Endodermal cell (in vitro differentiated cells): ENCODE measurements at regions not wholly inside any gene's neighbourhood (a gene's known extent, or its start where the extent isn't known, plus 50 kb on each side); places are given as distances from the start of the nearest gene placed in this dataset.

Experiments
- DNase-seq: peaks from one replicate; pipeline ENCODE4 v3.0.0-alpha.2; 2017
- H3K27ac ChIP-seq: 2 replicates; pipeline ENCODE4 v1.5.1; 2013; ENCODE audit warnings: mild to moderate bottlenecking, low read depth, low read length, moderate library complexity
- H3K27me3 ChIP-seq: 2 replicates; pipeline ENCODE4 v1.6.1; 2013; ENCODE audit warnings: mild to moderate bottlenecking, low read length, moderate library complexity; ENCODE audit not compliant: insufficient read depth, control insufficient read depth, poor library complexity, severe bottlenecking
- H3K36me3 ChIP-seq: 2 replicates; pipeline ENCODE4 v1.7.0; 2013; ENCODE audit warnings: mild to moderate bottlenecking, low read length, moderate library complexity; ENCODE audit not compliant: control insufficient read depth, insufficient read depth
- H3K4me1 ChIP-seq: one replicate; pipeline ENCODE4 v1.7.0; 2013; ENCODE audit warnings: low read length; ENCODE audit not compliant: control insufficient read depth, insufficient read depth
- H3K4me3 ChIP-seq: 2 replicates; pipeline ENCODE4 v1.5.1; 2013; ENCODE audit warnings: mild to moderate bottlenecking, low read length, moderate library complexity
- H3K9ac ChIP-seq: 2 replicates; pipeline ENCODE4 v1.6.1; 2013; ENCODE audit warnings: mild to moderate bottlenecking, low read length, moderate library complexity; ENCODE audit not compliant: poor library complexity, severe bottlenecking; ENCODE audit errors: extremely low read depth
- H3K9me3 ChIP-seq: 2 replicates; pipeline ENCODE4 v1.6.1; 2013; ENCODE audit warnings: mild to moderate bottlenecking, low read length, moderate library complexity; ENCODE audit not compliant: control insufficient read depth
- H3K27ac Mint-ChIP-seq: 2 replicates; pipeline ENCODE4 v1.8.0; 2020; ENCODE audit warnings: mixed read lengths
- H3K27me3 Mint-ChIP-seq: 2 replicates; pipeline ENCODE4 v1.8.0; 2021; ENCODE audit warnings: mild to moderate bottlenecking, mixed read lengths; ENCODE audit not compliant: insufficient read depth
- H3K36me3 Mint-ChIP-seq: 2 replicates; pipeline ENCODE4 v1.8.0; 2020; ENCODE audit warnings: low read depth, mixed read lengths
- H3K4me1 Mint-ChIP-seq: 2 replicates; pipeline ENCODE4 v1.8.0; 2020; ENCODE audit warnings: mixed read lengths
- H3K4me3 Mint-ChIP-seq: 2 replicates; pipeline ENCODE4 v1.8.0; 2020; ENCODE audit warnings: mild to moderate bottlenecking, moderate library complexity, mixed read lengths
- H3K9me3 Mint-ChIP-seq: 2 replicates; pipeline ENCODE4 v1.8.0; 2020; ENCODE audit warnings: mild to moderate bottlenecking, mixed read lengths
- WGBS, 2 experiments: methylation state at CpG; one replicate each; pipeline versions ENCODE4 v1.1.5 to v1.1.7; 2013; ENCODE audit warnings: missing lambda C conversion rate in 2 of 2, mixed read lengths in 1 of 2; ENCODE audit not compliant: insufficient coverage in 1 of 2, insufficient read length in 1 of 2; 5-methylcytosine and 5-hydroxymethylcytosine counted together
- TF ChIP-seq, protein P1 (sequence below): fragments of 200-600 bp; sonication (generic); conservative IDR thresholded peaks from 2 replicates; pipeline ENCODE4 v1.5.0; 2021; ENCODE audit warnings: antibody characterized with exemption, mild to moderate bottlenecking

DNA sequence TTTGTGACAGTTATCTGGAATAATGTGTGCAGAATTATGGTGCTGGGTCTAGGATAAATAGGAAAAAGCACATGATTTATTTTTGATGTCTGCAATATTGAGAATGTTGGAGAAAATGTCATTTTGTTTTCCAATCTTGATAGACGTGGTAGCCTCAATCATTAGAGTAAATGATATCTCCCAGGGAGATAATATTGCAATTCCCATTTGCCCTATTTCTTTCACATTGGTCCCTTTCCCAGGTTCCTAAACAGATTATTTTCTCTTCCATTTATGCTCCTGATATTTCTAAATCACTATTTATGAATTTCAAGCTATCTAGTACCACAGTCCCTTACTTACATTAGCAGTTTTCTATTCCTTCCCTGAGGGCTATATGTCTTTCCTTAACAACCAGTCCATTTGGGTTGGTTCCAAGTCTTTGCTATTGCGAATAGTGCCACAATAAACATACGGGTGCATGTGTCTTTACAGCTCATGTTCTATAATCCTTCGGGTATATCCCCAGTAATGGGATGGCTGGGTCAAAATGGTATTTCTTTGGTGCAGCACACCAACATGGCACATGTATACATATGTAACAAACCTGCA, 447.3 kb downstream of the PLA2G4A start:
- TF ChIP-seq, protein P1, sequence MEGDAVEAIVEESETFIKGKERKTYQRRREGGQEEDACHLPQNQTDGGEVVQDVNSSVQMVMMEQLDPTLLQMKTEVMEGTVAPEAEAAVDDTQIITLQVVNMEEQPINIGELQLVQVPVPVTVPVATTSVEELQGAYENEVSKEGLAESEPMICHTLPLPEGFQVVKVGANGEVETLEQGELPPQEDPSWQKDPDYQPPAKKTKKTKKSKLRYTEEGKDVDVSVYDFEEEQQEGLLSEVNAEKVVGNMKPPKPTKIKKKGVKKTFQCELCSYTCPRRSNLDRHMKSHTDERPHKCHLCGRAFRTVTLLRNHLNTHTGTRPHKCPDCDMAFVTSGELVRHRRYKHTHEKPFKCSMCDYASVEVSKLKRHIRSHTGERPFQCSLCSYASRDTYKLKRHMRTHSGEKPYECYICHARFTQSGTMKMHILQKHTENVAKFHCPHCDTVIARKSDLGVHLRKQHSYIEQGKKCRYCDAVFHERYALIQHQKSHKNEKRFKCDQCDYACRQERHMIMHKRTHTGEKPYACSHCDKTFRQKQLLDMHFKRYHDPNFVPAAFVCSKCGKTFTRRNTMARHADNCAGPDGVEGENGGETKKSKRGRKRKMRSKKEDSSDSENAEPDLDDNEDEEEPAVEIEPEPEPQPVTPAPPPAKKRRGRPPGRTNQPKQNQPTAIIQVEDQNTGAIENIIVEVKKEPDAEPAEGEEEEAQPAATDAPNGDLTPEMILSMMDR, result no peak
- Mint-ChIP-seq H3K4me3 (no peak overlapping the region), H3K27me3 (no peaks in the 10 kb centered on the region), H3K36me3 (no peaks in the 10 kb centered on the region), H3K27ac (no peak overlapping the region), H3K4me1 (peaks cover 1% of the 10 kb centered on the region), H3K9me3 (no peaks in the 10 kb centered on the region)
- Histone ChIP-seq H3K4me1 (peaks cover 5% of the 10 kb centered on the region), H3K27ac (no peak overlapping the region), H3K27me3 (no peaks in the 10 kb centered on the region), H3K9me3 (no peaks in the 10 kb centered on the region), H3K9ac (no peak overlapping the region), H3K4me3 (no peak overlapping the region), H3K36me3 (no peaks in the 10 kb centered on the region)
- DNase-seq, result no peak
- WGBS, 2 experiments, result 85 to 95% methylated on average over 3 to 4 of the region's 4 CpGs

DNA sequence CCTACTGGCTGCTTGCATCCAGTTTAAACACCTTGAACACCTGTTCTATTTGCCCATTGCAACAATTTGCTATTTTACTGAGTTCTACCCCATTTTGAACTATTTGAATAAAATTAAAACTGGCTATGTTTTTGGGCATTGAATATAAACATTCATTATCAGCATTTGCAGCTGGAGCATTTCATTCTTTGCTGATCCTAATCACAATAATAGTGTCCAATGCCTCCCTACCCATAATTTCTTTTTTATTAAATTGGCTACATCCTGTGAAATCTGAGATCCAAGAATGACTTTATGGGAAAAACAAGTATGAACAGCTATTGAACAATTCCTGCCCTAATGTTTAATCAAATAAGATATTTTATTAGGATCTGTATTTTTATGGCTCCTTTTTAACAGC, 447.9 kb downstream of the PLA2G4A start:
- Mint-ChIP-seq H3K27ac (no peak overlapping the region), H3K36me3 (no peaks in the 10 kb centered on the region), H3K4me1 (peaks cover 4% of the 10 kb centered on the region), H3K9me3 (no peaks in the 10 kb centered on the region), H3K27me3 (no peaks in the 10 kb centered on the region), H3K4me3 (no peak overlapping the region)
- H3K27me3 ChIP-seq, result no peaks in the 10 kb centered on the region
- no peak overlapping the region for H3K27ac ChIP-seq
- no peaks in the 10 kb centered on the region for H3K9me3 ChIP-seq
- no peak overlapping the region for H3K4me3 ChIP-seq
- H3K36me3 ChIP-seq, result no peaks in the 10 kb centered on the region
- H3K4me1 ChIP-seq, result peaks cover 6% of the 10 kb centered on the region
- H3K9ac ChIP-seq, result no peak overlapping the region
- TF ChIP-seq, protein P1, result no peak
- no peak for DNase-seq

DNA sequence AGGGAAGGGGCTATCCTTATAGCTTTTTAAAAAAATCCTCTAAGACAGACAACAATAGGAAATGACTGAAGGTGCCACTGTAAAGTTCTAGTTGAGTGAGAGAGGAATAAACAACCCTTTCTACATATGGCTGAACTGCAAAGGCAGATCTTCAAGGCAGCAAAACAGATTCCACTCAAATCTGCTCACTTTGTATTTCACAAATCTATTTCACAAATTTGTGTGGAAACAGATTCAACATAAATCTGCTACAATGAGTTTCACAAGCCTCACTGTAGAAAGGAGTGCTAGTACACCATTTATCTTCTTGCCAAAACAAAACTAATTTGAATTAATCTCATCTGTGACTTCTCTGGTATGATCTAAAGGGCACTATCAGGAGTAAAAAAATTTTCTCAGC, 451.3 kb downstream of the PLA2G4A start:
- Histone ChIP-seq H3K27ac (no peak overlapping the region), H3K9ac (no peak overlapping the region), H3K27me3 (no peaks in the 10 kb centered on the region), H3K36me3 (no peaks in the 10 kb centered on the region), H3K9me3 (no peaks in the 10 kb centered on the region), H3K4me1 (peaks cover 6% of the 10 kb centered on the region), H3K4me3 (no peak overlapping the region)
- Mint-ChIP-seq H3K27me3 (no peaks in the 10 kb centered on the region), H3K4me3 (no peak overlapping the region), H3K36me3 (no peaks in the 10 kb centered on the region), H3K9me3 (no peaks in the 10 kb centered on the region), H3K27ac (no peak overlapping the region), H3K4me1 (peaks cover 4% of the 10 kb centered on the region)
- TF ChIP-seq, protein P1, result no peak
- no peak for DNase-seq
